IMR-90 (cell line): ENCODE measurements at regions not wholly inside any gene's neighbourhood (a gene's known extent, or its start where the extent isn't known, plus 50 kb on each side); places are given as distances from the start of the nearest gene placed in this dataset.

Experiments used
- ATAC-seq: fragments of 200-7000 bp; cut with Tn5 transposase; 2 replicates; pipeline ENCODE4 v1.9.1; 2020; ENCODE audit warnings: low read depth, mild to moderate bottlenecking, moderate library complexity
- BruUV-seq: library from RNA; stranded (reverse); fragments of 400-500 nt; replicated peaks from 2 replicates; lab custom pipeline; 2021; lab: Mats Ljungman, UMichigan
- CTCF ChIA-PET: fragments of 300-600 bp; formaldehyde crosslinking; extraction: SDS; loops from one replicate; lab custom pipeline; 2021; ENCODE audit warnings: antibody characterized with exemption; lab: Yijun Ruan, JAX
- POLR2A ChIA-PET: fragments of 300-600 bp; sonication (Branson Sonifier 250); formaldehyde crosslinking; loops from one replicate; lab custom pipeline; 2022; ENCODE audit warnings: antibody characterized with exemption; ENCODE audit not compliant: unreplicated experiment; lab: Charles Lee
- DNase-seq: peaks from one replicate; pipeline ENCODE4 v3.0.0; 2013
- H2AFZ ChIP-seq: replicated peaks from 2 replicates; pipeline ENCODE3; 2013; ENCODE audit warnings: low read length, mild to moderate bottlenecking; ENCODE audit not compliant: poor library complexity
- H2AK5ac ChIP-seq: 2 replicates; pipeline ENCODE4 v1.6.1; 2013; ENCODE audit warnings: low read depth, low read length, inconsistent platforms
- H2AK9ac ChIP-seq: replicated peaks from 2 replicates; pipeline ENCODE3; 2013; ENCODE audit warnings: mild to moderate bottlenecking, low read depth, low read length, moderate library complexity; ENCODE audit not compliant: poor library complexity
- H2BK120ac ChIP-seq: 2 replicates; pipeline ENCODE4 v1.6.1; 2013; ENCODE audit warnings: low read depth, low read length, inconsistent platforms
- H2BK15ac ChIP-seq: 3 replicates; pipeline ENCODE4 v1.6.1; 2013; ENCODE audit warnings: low read depth, low read length, inconsistent platforms
- H2BK20ac ChIP-seq: 2 replicates; pipeline ENCODE4 v1.6.1; 2013; ENCODE audit warnings: low read depth, mild to moderate bottlenecking, inconsistent platforms, low read length, moderate library complexity
- H2BK5ac ChIP-seq: 2 replicates; pipeline ENCODE4 v1.6.1; 2013; ENCODE audit warnings: mild to moderate bottlenecking, low read depth, low read length, inconsistent platforms; ENCODE audit not compliant: poor library complexity, severe bottlenecking
- H3K14ac ChIP-seq: replicated peaks from 2 replicates; pipeline ENCODE4 v1.6.1; 2013; ENCODE audit warnings: low read depth, low read length, inconsistent platforms
- H3K18ac ChIP-seq: 2 replicates; pipeline ENCODE4 v1.6.1; 2013; ENCODE audit warnings: low read depth, low read length, control low read depth
- H3K23ac ChIP-seq: 2 replicates; pipeline ENCODE4 v1.6.1; 2013; ENCODE audit warnings: low read depth, low read length, inconsistent platforms
- H3K27ac ChIP-seq: 2 replicates; pipeline ENCODE4 v1.5.1; 2013; ENCODE audit warnings: mild to moderate bottlenecking, control low read depth, low read length; ENCODE audit not compliant: insufficient read depth
- H3K27me3 ChIP-seq: 2 replicates; pipeline ENCODE4 v1.6.1; 2013; ENCODE audit warnings: low read length; ENCODE audit not compliant: control insufficient read depth, insufficient read depth
- H3K36me3 ChIP-seq: 2 replicates; pipeline ENCODE4 v1.6.1; 2013; ENCODE audit warnings: low read length, mixed read lengths; ENCODE audit not compliant: control insufficient read depth, insufficient read depth
- H3K4ac ChIP-seq: 2 replicates; pipeline ENCODE4 v1.6.1; 2013; ENCODE audit warnings: low read depth, low read length, inconsistent platforms
- H3K4me1 ChIP-seq: 2 replicates; pipeline ENCODE4 v1.6.1; 2013; ENCODE audit warnings: low read length, mixed read lengths; ENCODE audit not compliant: control insufficient read depth, insufficient read depth
- H3K4me2 ChIP-seq: 2 replicates; pipeline ENCODE4 v1.6.1; 2013; ENCODE audit warnings: low read depth, mild to moderate bottlenecking, control low read depth, low read length, moderate library complexity
- H3K4me3 ChIP-seq: 2 replicates; pipeline ENCODE4 v1.5.1; 2013; ENCODE audit warnings: low read depth, mild to moderate bottlenecking, control low read depth, low read length, moderate library complexity; ENCODE audit not compliant: insufficient read depth
- H3K56ac ChIP-seq: 2 replicates; pipeline ENCODE4 v1.6.1; 2013; ENCODE audit warnings: low read length, inconsistent platforms; ENCODE audit not compliant: insufficient read depth; ENCODE audit errors: extremely low read depth
- H3K79me1 ChIP-seq, 2 experiments: 2 replicates each; pipeline ENCODE4 v1.6.1; 2013; ENCODE audit warnings: low read length in 2 of 2, inconsistent platforms in 1 of 2, low read depth in 1 of 2
- H3K9ac ChIP-seq: 2 replicates; pipeline ENCODE4 v1.6.1; 2013; ENCODE audit warnings: low read depth, low read length, control low read depth
- H3K9me1 ChIP-seq: 2 replicates; pipeline ENCODE4 v1.6.1; 2013; ENCODE audit warnings: low read length, inconsistent platforms; ENCODE audit not compliant: insufficient read depth
- H3K9me3 ChIP-seq: 2 replicates; pipeline ENCODE4 v1.6.1; 2013; ENCODE audit warnings: low read length; ENCODE audit not compliant: control insufficient read depth, insufficient read depth
- H4K20me1 ChIP-seq: 2 replicates; pipeline ENCODE4 v1.6.1; 2013; ENCODE audit warnings: low read length, inconsistent platforms; ENCODE audit not compliant: insufficient read depth
- H4K5ac ChIP-seq: 2 replicates; pipeline ENCODE4 v1.6.1; 2013; ENCODE audit warnings: mild to moderate bottlenecking, low read depth, low read length, control low read depth
- H4K8ac ChIP-seq, 2 experiments: 2 replicates each; pipeline ENCODE4 v1.6.1; 2013; ENCODE audit warnings: low read depth in 2 of 2, low read length in 2 of 2, control low read depth in 1 of 2, inconsistent platforms in 1 of 2
- H4K91ac ChIP-seq: 2 replicates; pipeline ENCODE4 v1.6.1; 2013; ENCODE audit warnings: low read depth, low read length, inconsistent platforms; ENCODE audit not compliant: insufficient read depth
- CHD1 ChIP-seq: IDR thresholded peaks from 2 replicates; pipeline ENCODE4 v1.6.1; 2012; ENCODE audit warnings: low read depth, low read length, improper control_type of control experiment
- MAFK ChIP-seq: IDR thresholded peaks from 2 replicates; pipeline ENCODE4 v1.6.1; 2012; ENCODE audit warnings: low read depth, low read length, improper control_type of control experiment
- WGBS, 2 experiments: methylation state at CpG; one replicate each; pipeline versions ENCODE4 v1.1.5 to v1.1.7; 2013; ENCODE audit warnings: missing lambda C conversion rate in 2 of 2; ENCODE audit not compliant: insufficient read length in 1 of 2; ENCODE audit errors: extremely low coverage in 2 of 2; 5-methylcytosine and 5-hydroxymethylcytosine counted together
- dilution Hi-C: fragments of 300-500 bp; cut with HindIII; formaldehyde crosslinking; loops from one replicate; pipeline ENCODE4 v1.14.3; 2018; ENCODE audit warnings: low sequenced_read_pairs; ENCODE audit not compliant: unreplicated experiment
- in situ Hi-C: fragments of 300-500 bp; cut with MboI; formaldehyde crosslinking; loops from 3 replicates; pipeline ENCODE4 v1.14.3; 2019; ENCODE audit warnings: low sequenced_read_pairs, inconsistent platforms, mixed read lengths
- intact Hi-C: fragments of 100-400 bp; cut with micrococcal nuclease; formaldehyde crosslinking; loops from 2 replicates; pipeline ENCODE4 v1.10.0; 2022

GRCh38 chr6:77536701-77537100 is 73.4 kb upstream of the HTR1B start:
- Histone ChIP-seq H3K9ac (no peak overlapping the region), H3K4me2 (no peak overlapping the region), H3K4ac (no peak overlapping the region), H2BK120ac (no peak overlapping the region), H2AFZ (no peak overlapping the region), H3K27me3 (no peaks in the 10 kb centered on the region), H4K8ac (no peak overlapping the region), H4K20me1 (no peaks in the 10 kb centered on the region), H3K9me1 (no peaks in the 10 kb centered on the region), H2AK9ac (no peak overlapping the region), H3K27ac (no peak overlapping the region), H3K56ac (no peak overlapping the region), H3K4me3 (no peak overlapping the region), H3K14ac (no peak overlapping the region), H3K23ac (no peak overlapping the region), H3K18ac (no peak overlapping the region), H4K91ac (no peak overlapping the region), H4K5ac (no peak overlapping the region), H3K36me3 (no peaks in the 10 kb centered on the region), H2BK15ac (no peak overlapping the region), H3K79me1 (no peaks in the 10 kb centered on the region), H2BK5ac (no peak overlapping the region), H2AK5ac (no peak overlapping the region), H3K4me1 (no peaks in the 10 kb centered on the region), H2BK20ac (no peak overlapping the region), H3K9me3 (no peaks in the 10 kb centered on the region)
- in situ Hi-C loops (no loop called here), intact Hi-C loops (no loop called here), dilution Hi-C loops (no loop called here)
- peak; percentile 59 for TF ChIP-seq MAFK
- TF ChIP-seq CHD1 = no peak
- no CpG with 5 or more reads among the region's 7 CpGs for WGBS, 2 experiments
- ChIA-PET POLR2A (no interaction called here), CTCF (no interaction called here)
- ATAC-seq (no peak), DNase-seq (no peak)
- no TSS peak for BruUV-seq
